GM21447 (cell line): ENCODE measurements at regions not wholly inside any gene's neighbourhood (a gene's known extent, or its start where the extent isn't known, plus 50 kb on each side); places are given as distances from the start of the nearest gene placed in this dataset.
A peak's percentile ranks its signal among the peaks of the same experiment; 100 is the strongest.
"Not testable (repeated sequence)": the region's sequence is repeated elsewhere in the genome, so short reads cannot be mapped to it uniquely, and the experiment has no call there.

Experiments used
- ATAC-seq: cut with Tn5 transposase; IDR thresholded peaks from one replicate; pipeline ENCODE4 v1.9.1; 2021; ENCODE audit not compliant: unreplicated experiment

GRCh38 chr4:43587758-43588157, 695.2 kb downstream of the GRXCR1 start:
- no peak for ATAC-seq

GRCh38 chr4:43607400-43607799, 714.9 kb downstream of the GRXCR1 start:
- no peak for ATAC-seq

DNA sequence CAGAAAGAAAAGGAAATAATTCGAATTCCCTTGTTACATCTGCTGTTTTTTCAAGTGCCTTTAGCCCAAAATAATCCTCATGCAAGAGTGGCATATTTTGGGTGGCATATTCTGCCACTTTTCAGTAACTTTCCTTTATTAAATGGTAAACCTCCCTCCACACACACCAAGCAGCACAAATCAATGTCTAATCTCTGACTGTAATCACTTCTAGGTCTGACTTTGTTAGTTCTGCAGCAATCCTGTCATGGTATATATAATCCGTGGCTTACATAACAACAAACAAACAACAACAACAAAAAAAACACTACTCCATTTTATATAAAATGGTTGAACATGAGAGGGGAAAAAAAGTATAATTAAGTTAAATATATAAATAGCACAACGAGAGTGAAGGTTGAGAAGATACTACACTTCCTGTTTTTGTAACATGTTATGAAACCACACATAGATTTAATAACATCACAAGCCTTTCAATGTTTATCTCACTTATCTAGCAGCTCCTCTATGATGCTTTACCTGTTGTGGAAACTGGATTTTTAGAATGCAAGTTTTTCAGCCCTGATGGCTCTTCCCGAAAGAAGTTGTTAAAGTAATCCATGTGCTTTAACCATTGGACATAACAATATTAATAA, 715.4 kb downstream of the GRXCR1 start:
- ATAC-seq, result no peak

DNA sequence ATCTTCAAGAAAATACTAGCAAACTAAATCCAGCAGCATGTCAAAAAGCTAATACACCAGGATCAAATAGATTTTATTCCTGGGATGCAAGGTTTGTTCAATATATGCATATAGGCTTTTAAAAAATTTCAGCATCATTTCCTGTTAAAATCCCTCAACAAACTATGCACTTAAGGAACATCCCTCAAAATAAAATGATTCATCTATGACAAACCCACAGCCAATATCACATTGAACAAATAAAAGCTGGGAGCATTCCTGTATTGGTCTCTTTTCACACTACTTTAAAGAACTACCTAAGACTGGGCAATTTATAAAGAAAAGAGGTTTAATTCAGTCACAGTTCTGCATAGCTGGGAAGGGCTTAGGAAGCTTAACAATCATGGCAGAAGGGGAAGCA, 726.7 kb downstream of the GRXCR1 start:
- no peak for ATAC-seq

GRCh38 chr4:43637893-43638292, 745.4 kb downstream of the GRXCR1 start:
- ATAC-seq, result not testable (repeated sequence)

- ATAC-seq, result no peak
Measured at GRCh38 chr4:43651991-43652390, 759.5 kb downstream of the GRXCR1 start.

GRCh38 chr4:43659547-43659946, 767.0 kb downstream of the GRXCR1 start:
- ATAC-seq, result not testable (repeated sequence)

DNA sequence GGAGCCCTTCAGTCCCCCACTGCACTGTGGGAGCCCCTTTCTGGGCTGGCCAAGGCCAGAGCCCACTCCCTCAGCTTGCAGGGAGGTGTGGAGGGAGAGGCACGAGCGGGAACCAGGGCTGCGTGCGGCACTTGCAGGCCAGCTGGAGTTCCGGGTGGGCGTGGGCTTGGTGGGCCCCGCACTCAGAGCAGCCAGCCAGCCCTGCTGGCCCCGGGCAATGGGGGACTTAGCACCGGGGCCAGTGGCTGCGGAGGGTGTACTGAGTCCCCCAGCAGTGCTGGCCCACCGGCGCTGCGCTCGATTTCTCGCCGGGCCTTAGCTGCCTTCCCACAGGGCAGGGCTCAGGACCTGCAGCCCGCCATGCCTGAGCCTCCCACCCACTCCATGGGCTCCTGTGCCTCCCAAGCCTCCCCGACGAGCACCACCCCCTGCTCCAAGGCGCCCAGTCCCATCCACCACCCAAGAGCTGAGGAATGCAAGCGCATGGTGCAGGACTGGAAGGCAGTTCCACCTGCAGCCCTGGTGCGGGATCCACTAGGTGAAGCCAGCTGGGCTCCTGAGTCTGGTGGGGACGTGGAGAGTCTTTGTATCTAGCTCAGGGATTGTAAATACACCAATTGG, 776.2 kb downstream of the KCTD8 start:
- not testable (repeated sequence) for ATAC-seq

- ATAC-seq, result no peak
Measured at GRCh38 chr4:43680421-43680820, 768.2 kb downstream of the KCTD8 start.

GRCh38 chr4:43682551-43682950, 766.1 kb downstream of the KCTD8 start:
- no peak for ATAC-seq

DNA sequence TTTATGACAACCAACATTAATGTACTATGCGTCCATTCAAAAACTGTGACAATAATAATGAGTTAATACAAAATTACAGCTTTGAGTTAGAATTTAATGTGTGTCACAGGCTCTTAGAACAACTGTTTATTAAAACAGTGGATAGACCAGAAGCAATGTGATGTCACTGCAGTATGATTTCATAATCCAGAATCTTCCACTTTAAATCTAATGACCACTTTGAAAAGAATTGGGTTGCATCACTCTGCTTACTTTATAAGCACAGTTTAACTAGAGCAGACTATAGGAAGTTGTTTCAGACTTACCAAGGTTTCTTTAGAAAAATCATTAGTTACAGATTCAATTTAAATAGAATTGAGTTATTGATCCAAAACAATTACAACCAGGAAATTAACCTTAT, 758.5 kb downstream of the KCTD8 start:
- no peak for ATAC-seq

- no peak for ATAC-seq
Measured at GRCh38 chr4:43693876-43694275, 754.7 kb downstream of the KCTD8 start.

- no peak for ATAC-seq
Measured at GRCh38 chr4:43709443-43709842, 739.2 kb downstream of the KCTD8 start.

GRCh38 chr4:43716721-43717395, 731.8 kb downstream of the KCTD8 start:
- no peak for ATAC-seq

- no peak for ATAC-seq
Measured at GRCh38 chr4:43718369-43718768, 730.2 kb downstream of the KCTD8 start.

- ATAC-seq, result no peak
Measured at GRCh38 chr4:43732829-43733426, 715.7 kb downstream of the KCTD8 start.

GRCh38 chr4:43742083-43742482, 706.5 kb downstream of the KCTD8 start:
- no peak for ATAC-seq

DNA sequence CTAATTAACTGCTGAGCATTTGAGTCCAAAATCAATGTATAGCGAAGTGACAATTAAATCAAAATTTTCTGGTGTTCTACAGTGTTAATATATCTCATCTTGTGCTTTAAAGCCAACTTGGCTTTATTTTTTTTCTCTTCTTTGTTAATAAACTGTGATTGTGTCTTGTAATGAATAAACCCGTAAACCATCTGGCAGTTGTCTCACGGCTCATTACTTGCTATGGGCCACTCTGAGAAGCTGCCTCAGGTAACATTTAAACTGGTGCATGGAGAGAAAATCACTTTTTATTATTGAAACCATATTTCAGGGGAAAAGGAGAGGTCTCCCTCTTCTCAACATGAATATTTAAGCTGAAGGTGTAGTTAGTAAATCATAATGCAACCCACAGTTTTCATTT, 694.0 kb downstream of the KCTD8 start:
- no peak for ATAC-seq

GRCh38 chr4:43757147-43757546, 691.5 kb downstream of the KCTD8 start:
- ATAC-seq, result no peak

DNA sequence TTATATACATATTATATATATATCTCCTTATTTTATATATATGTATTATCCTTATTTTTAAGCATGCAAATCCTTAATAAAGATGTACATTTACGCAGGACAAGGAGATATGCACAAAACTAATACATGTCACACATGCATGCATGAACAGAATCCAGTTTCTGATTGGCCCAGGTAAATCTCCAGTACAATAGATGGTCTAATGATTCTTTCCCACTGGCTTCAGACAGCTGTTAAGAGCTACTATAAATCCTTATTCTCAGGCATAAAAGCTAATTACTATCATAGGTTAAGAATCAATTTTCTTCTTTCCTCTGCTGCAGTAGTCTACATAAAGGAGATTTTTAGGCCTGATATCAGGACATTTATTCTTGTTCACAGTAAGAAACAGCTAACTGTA, 689.8 kb downstream of the KCTD8 start:
- no peak for ATAC-seq

DNA sequence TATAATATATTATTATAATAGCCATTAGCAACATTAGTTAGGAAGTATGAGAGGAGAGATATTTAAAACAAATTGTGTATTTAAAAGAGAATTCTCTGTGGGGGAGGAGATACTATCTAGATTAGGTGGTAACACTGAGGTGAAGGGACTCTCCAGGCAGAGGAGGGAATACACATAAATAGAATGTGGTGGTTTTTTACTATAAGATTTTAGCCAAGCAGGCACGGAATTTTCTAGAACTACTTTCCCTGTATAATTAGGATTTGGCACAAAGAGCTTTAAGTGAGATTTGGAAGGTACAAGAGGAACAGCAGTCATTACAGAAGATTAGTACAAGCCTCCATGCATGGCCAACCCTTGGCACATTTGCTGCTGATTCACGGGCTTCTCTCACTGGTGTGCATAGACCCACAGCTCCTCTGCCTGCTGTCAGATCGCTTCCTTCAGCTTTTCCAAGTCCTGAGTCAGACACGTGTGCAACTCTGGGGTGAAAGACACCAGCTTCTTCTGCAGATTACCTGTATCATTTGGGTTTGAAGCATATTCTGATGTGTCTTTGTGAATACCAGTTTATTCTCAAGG, 685.5 kb downstream of the KCTD8 start:
- ATAC-seq, result peak; percentile 56

DNA sequence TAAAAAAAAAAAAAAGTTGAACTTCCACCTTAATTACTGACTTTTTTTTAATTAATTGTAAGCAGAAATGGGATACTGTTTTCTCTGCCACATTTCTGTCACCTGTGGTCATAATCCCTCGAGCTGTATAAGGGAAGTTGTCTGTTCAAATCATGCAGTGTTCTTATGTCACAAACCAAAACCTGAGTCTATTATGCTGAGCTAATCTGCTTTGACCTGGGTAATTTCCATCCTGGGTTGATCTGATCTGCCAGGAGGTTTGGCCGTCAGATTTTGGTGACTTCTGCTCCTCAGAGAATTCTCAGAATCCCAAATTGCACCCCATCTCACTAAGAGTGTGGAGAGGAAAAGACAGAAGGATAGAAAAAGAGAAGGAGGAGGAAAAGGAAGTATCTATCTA, 683.1 kb downstream of the KCTD8 start:
- no peak for ATAC-seq
